ENCODE measurements at regions not wholly inside any gene's neighbourhood (a gene's known extent, or its start where the extent isn't known, plus 50 kb on each side); places are given as distances from the start of the nearest gene placed in this dataset.

DNA sequence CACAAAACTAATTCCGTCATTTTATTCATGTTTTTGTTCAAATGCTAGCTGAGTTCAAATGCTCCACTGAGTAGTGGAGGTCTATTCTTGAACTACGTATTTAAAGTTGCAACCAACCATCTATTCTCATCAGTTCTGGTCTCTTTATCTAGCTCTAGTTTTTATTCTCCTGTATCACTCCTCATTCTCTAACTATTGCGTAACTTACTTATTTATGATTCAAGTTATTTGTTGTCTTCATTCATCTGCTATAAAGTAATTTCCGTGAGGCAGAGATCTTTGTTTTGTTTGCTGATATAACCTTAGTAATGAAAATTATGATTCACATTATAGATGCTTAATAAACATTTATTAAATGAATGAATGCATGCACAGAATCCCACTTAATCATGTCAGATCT is 221.6 kb upstream of the ASCC3 start:
- no peak for TF ChIP-seq ZFX (IDR thresholded peaks at IDR 0.05)
- TF ChIP-seq, protein P1, sequence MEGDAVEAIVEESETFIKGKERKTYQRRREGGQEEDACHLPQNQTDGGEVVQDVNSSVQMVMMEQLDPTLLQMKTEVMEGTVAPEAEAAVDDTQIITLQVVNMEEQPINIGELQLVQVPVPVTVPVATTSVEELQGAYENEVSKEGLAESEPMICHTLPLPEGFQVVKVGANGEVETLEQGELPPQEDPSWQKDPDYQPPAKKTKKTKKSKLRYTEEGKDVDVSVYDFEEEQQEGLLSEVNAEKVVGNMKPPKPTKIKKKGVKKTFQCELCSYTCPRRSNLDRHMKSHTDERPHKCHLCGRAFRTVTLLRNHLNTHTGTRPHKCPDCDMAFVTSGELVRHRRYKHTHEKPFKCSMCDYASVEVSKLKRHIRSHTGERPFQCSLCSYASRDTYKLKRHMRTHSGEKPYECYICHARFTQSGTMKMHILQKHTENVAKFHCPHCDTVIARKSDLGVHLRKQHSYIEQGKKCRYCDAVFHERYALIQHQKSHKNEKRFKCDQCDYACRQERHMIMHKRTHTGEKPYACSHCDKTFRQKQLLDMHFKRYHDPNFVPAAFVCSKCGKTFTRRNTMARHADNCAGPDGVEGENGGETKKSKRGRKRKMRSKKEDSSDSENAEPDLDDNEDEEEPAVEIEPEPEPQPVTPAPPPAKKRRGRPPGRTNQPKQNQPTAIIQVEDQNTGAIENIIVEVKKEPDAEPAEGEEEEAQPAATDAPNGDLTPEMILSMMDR (conservative IDR thresholded peaks at IDR 0.05), result no peak
- no peak overlapping the region for H3K27ac ChIP-seq

DNA sequence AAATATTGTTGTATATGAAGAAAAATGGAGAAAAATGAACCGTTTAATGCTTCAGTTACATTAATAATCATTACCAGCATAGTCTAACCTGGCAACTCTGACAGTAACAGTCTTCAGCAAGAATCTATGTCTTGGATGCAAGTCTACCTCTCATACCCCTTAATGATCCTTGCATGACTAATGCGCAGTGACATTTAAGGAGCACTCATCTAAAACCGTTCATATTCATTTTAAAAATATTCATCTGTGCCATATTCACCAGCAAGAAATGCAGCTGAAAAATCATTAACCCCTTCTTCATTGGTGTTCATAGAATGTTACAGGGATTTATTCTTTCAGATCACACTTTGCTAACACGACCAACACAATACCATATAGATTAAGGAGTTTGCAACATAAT is 227.2 kb upstream of the ASCC3 start:
- no peak overlapping the region for H3K27ac ChIP-seq
- no peak for TF ChIP-seq ZFX (IDR thresholded peaks at IDR 0.05)

DNA sequence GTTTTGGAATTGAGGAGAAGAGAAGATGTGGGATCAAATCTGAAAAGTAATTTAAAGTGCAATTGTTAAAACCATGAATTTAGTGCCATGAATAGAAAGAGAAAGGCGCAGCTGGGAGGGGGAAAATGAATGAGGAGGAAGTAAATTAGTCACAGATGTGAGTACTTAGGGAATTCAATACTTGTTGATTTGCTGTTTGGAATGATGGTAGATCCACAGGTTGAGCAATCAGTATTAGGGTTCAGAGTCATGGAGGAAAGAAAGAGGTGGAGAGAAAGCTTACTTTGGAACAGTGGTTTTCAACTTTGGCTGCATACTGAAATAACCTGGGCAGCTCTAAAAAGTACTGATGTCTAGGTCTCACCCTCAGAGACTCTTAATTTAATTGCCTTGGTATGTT is 229.7 kb upstream of the ASCC3 start:
- TF ChIP-seq, protein P1 (conservative IDR thresholded peaks at IDR 0.05), result no peak
- no peak for TF ChIP-seq ZFX (IDR thresholded peaks at IDR 0.05)
- H3K27ac ChIP-seq, result no peak overlapping the region

DNA sequence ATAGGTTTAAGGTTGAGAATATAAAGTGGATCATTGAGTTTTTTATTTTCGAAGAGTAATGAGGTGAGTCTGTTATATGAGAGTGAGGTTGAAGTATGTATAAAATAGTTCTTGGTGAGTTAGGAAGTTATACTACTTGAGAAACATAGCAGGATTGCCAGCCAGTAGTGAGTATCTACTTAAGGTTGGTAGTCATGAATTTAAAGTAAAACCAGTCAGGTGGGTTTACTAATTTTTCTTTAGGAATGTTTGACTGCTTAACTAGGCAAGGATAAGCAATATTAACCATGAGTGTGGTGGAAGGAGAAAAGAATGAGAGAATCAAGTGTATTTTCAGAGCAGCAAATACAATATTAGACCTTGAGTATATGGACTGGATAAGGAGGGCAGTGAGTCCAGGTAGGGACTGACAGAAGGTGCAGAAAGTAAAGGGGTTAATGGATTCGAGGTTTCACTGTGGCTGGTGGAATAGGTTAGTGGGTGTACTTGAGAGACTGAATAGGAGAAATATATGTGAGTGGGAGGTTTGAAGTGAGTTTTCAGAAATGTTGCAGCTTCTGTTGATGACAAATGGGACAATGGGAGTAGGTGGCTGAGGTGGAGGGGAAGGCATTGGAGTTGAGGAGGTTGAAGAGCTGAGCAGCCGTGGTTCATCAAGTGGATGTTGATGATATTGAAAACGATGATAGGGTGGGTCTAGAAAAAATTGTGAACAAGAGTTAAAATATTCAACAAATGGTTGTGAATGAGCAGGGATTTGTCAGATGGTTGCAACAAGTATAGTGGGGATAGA is 232.5 kb upstream of the ASCC3 start:
- H3K27ac ChIP-seq, result no peak overlapping the region
- no peak for TF ChIP-seq ZFX (IDR thresholded peaks at IDR 0.05)
- TF ChIP-seq, protein P1 (conservative IDR thresholded peaks at IDR 0.05), result no peak

DNA sequence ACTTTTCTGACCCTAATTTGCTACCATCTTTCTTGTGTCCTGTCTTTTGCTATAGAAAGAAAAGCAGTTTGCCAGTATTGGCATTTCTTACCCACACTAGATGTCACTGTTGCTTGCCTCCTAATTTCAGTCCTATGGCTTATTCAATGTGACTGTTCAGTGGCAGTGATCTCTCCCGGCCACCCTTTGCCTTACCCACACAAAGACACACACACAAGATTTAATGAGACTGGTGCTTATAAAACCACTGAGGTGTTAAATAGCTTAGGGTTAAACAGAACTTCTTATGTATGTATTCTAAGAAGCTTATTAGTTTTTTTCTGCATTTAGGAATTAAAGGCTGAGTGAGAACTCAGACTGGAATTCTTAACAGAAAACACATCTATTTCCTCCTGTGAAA is 233.6 kb upstream of the ASCC3 start:
- no peak overlapping the region for H3K27ac ChIP-seq
- TF ChIP-seq ZFX (IDR thresholded peaks at IDR 0.05), result no peak
- TF ChIP-seq, protein P1 (conservative IDR thresholded peaks at IDR 0.05), result peak; percentile 76

DNA sequence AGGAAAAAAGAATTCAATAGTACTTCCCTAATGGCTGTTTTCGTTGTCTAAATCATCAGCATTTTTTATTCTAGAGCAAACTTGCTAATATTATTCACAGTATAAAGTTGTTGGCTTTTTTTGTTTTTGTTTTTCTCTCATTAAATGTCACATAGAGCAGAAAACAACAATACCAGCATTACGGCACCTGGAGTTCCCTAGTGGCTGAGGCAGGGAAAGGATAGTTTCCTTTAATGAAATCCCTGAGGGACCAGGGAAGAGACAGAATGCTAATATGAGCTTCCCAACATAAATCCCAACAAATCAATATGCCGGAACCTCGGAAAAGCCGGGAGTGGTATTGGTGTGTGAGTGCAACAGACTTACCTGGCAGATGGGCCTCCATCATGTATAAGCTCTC is 235.2 kb upstream of the ASCC3 start:
- TF ChIP-seq ZFX (IDR thresholded peaks at IDR 0.05), result no peak
- TF ChIP-seq, protein P1 (conservative IDR thresholded peaks at IDR 0.05), result no peak
- H3K27ac ChIP-seq, result no peak overlapping the region

DNA sequence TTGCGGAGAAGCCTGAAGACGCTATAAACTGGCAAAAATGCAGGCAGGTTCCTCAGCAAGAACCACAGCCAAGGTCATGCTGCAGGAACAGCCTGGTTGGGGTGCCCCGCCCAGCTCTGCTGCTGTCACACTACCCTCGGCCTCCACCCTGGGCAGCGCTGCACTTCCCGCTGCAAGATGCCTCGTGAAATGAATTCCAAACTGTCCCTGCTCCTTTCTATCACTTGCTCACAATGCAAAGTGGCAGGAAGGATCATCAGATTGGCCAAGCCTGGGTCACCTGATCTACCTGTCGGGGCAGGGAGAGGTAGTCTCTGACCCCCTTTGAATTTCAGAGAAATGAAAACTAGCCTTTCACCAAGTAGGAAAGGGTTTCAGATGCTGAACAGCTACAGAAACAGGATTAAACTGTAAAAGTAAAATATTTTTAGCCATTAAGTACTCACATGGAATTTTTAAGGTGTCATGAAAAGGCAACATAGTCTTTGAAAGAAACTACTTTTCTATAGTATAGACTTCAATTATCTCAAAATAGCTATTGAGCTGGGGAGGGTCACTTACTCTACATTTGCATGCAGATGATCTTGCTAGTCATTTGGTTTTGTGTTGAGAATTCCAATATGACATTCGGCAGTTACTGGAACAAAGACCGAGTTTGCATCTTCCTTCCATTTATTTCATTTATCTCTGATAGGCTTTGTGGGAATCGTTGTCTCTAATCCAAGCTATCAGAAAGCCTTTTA is 236.4 kb upstream of the ASCC3 start:
- no peak for TF ChIP-seq ZFX (IDR thresholded peaks at IDR 0.05)
- TF ChIP-seq, protein P1 (conservative IDR thresholded peaks at IDR 0.05), result no peak

More for the DNA sequence above, 236.4 kb upstream of the ASCC3 start:
- H3K27ac ChIP-seq, result 0 out of 2 replicates have a peak overlapping the region, but pooled peaks have one; percentile 2

All from C4-2B (cell line).